ENCODE measurements at regions not wholly inside any gene's neighbourhood (a gene's known extent, or its start where the extent isn't known, plus 50 kb on each side); places are given as distances from the start of the nearest gene placed in this dataset.
"Not testable (repeated sequence)": the region's sequence is repeated elsewhere in the genome, so short reads cannot be mapped to it uniquely, and the experiment has no call there.

GRCh38 chr1:175265091-175265490 is 72.5 kb upstream of the KIAA0040 start:
- peaks cover 23% of the 10 kb centered on the region for H3K36me3 Mint-ChIP-seq
- 87% methylated on average over 2 of the region's 2 CpGs for WGBS (ENCODE audit: insufficient coverage)

GRCh38 chr1:175262621-175263020 is 70.0 kb upstream of the KIAA0040 start:
- Histone ChIP-seq H3K4me3 (ENCODE audit: low read length) (no peak overlapping the region), H3K36me3 (ENCODE audit: control insufficient read depth, insufficient read depth, low read length) (no peaks in the 10 kb centered on the region), H3K27me3 (ENCODE audit: control insufficient read depth, insufficient read depth, low read length) (no peaks in the 10 kb centered on the region), H3K9me3 (ENCODE audit: control insufficient read depth, insufficient read depth, low read length) (no peaks in the 10 kb centered on the region), H3K27ac (ENCODE audit: low read length) (no peak overlapping the region), H3K4me1 (ENCODE audit: control insufficient read depth, insufficient read depth, low read length) (no peaks in the 10 kb centered on the region)
- Mint-ChIP-seq H3K27me3 (ENCODE audit: low read depth in 2 of 2) (peaks cover 24 to 50% of the 10 kb centered on the region in 2 donors), H3K9me3 (peaks cover 6 to 12% of the 10 kb centered on the region in 2 donors), H3K36me3 (peaks cover 23% of the 10 kb centered on the region), H3K27ac (no peak overlapping the region), H3K4me1 (no peaks in the 10 kb centered on the region), H3K4me3 (no peak overlapping the region)
- ATAC-seq, result no peak
- 100% methylated on average over 1 of the region's 1 CpG for WGBS (ENCODE audit: insufficient coverage)
- no peak for DNase-seq
- intact Hi-C loops (cut with micrococcal nuclease), result no loop called here
- no peak for TF ChIP-seq CTCF (IDR thresholded peaks at IDR 0.05)

More at GRCh38 chr1:175265091-175265490, 72.5 kb upstream of the KIAA0040 start:
- Mint-ChIP-seq H3K9me3 (peaks cover 6 to 10% of the 10 kb centered on the region in 2 donors), H3K4me3 (no peak overlapping the region), H3K27me3 (ENCODE audit: low read depth in 2 of 2) (peaks cover 18 to 34% of the 10 kb centered on the region in 2 donors), H3K27ac (no peak overlapping the region), H3K4me1 (no peaks in the 10 kb centered on the region)
- H3K27me3 ChIP-seq (ENCODE audit: control insufficient read depth, insufficient read depth, low read length), result no peaks in the 10 kb centered on the region
- TF ChIP-seq CTCF (IDR thresholded peaks at IDR 0.05), result no peak
- no peak overlapping the region for H3K27ac ChIP-seq (ENCODE audit: low read length)
- intact Hi-C loops (cut with micrococcal nuclease), result no loop called here
- no peaks in the 10 kb centered on the region for H3K4me1 ChIP-seq (ENCODE audit: control insufficient read depth, insufficient read depth, low read length)
- DNase-seq (no peak), ATAC-seq (no peak)
- no peaks in the 10 kb centered on the region for H3K36me3 ChIP-seq (ENCODE audit: control insufficient read depth, insufficient read depth, low read length)
- no peaks in the 10 kb centered on the region for H3K9me3 ChIP-seq (ENCODE audit: control insufficient read depth, insufficient read depth, low read length)
- no peak overlapping the region for H3K4me3 ChIP-seq (ENCODE audit: low read length)

GRCh38 chr1:175256246-175256645 is 63.7 kb upstream of the KIAA0040 start:
- H3K4me1 ChIP-seq (ENCODE audit: control insufficient read depth, insufficient read depth, low read length); H3K4me1 Mint-ChIP-seq; H3K4me3 ChIP-seq (ENCODE audit: low read length); intact Hi-C loops (cut with micrococcal nuclease); H3K4me3 Mint-ChIP-seq; H3K36me3 ChIP-seq (ENCODE audit: control insufficient read depth, insufficient read depth, low read length); ATAC-seq; H3K27me3 ChIP-seq (ENCODE audit: control insufficient read depth, insufficient read depth, low read length); H3K9me3 ChIP-seq (ENCODE audit: control insufficient read depth, insufficient read depth, low read length); H3K27ac Mint-ChIP-seq; H3K27ac ChIP-seq (ENCODE audit: low read length); DNase-seq; H3K9me3 Mint-ChIP-seq; H3K36me3 Mint-ChIP-seq: not testable (repeated sequence)
- H3K27me3 Mint-ChIP-seq (ENCODE audit: low read depth in 2 of 2), result peaks cover 14 to 24% of the 10 kb centered on the region in 2 donors
- WGBS (ENCODE audit: insufficient coverage), result 97% methylated on average over 3 of the region's 3 CpGs

- H3K27me3 Mint-ChIP-seq (ENCODE audit: low read depth in 2 of 2), result peaks cover 6 to 21% of the 10 kb centered on the region in 2 donors
- H3K4me3 Mint-ChIP-seq, result no peak overlapping the region
- intact Hi-C loops (cut with micrococcal nuclease), result no loop called here
- no peaks in the 10 kb centered on the region for H3K4me1 ChIP-seq (ENCODE audit: control insufficient read depth, insufficient read depth, low read length)
- H3K9me3 ChIP-seq (ENCODE audit: control insufficient read depth, insufficient read depth, low read length), result no peaks in the 10 kb centered on the region
- no peak overlapping the region for H3K27ac ChIP-seq (ENCODE audit: low read length)
- no peaks in the 10 kb centered on the region for H3K4me1 Mint-ChIP-seq
- no peak for ATAC-seq
- no peaks in the 10 kb centered on the region for H3K27me3 ChIP-seq (ENCODE audit: control insufficient read depth, insufficient read depth, low read length)
- peaks cover 0 to 2% of the 10 kb centered on the region in 2 donors for H3K9me3 Mint-ChIP-seq
- no peak for TF ChIP-seq CTCF (IDR thresholded peaks at IDR 0.05)
- no peaks in the 10 kb centered on the region for H3K36me3 Mint-ChIP-seq
- 86% methylated on average over 1 of the region's 1 CpG for WGBS (ENCODE audit: insufficient coverage)
- no peak overlapping the region for H3K4me3 ChIP-seq (ENCODE audit: low read length)
- DNase-seq, result no peak
- H3K36me3 ChIP-seq (ENCODE audit: control insufficient read depth, insufficient read depth, low read length), result no peaks in the 10 kb centered on the region
- H3K27ac Mint-ChIP-seq, result no peak overlapping the region
Measured at GRCh38 chr1:175254190-175254589, 61.6 kb upstream of the KIAA0040 start.
